ENCODE measurements at regions not wholly inside any gene's neighbourhood (a gene's known extent, or its start where the extent isn't known, plus 50 kb on each side); places are given as distances from the start of the nearest gene placed in this dataset.
A peak's percentile ranks its signal among the peaks of the same experiment; 100 is the strongest.

DNA sequence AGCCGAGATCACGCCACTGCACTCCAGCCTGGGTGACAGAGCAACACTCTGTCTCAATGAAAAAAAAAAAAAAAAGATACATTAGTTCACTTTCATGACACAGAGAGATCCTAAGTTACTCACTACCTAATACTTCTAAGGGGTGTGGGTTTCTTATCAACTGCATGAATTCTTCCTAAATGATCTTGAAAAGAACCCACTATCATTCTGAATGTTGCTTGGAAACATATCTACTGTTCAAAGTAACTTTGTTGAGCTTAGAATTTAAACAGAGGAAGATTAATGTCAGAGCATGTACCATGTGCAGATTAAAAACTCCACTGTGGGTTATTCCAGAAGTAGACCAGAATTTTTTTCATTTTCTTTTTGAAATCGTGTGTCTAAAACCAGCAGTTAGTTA lies 241.5 kb downstream of the LTN1 start:
- DNase-seq (ENCODE audit: low spot score), result no peak

DNA sequence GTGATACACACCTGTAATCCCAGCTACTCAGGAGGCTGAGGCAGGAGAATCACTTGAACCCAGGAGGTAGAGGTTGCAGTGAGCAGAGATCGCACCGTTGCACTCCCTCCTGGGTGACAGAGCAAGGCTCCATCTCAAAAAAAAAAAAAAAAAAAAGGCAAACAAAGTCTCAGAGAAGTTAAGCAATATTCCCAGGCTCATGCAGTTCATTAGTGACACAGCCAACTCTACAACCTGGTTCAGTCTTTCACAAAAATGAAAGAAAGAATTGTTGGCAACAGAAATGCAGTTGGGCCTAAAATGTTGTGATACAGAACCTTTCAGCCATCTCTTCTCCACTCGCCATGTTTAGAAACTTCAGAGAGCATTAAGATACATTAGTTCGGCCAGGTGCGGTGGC lies 242.1 kb downstream of the LTN1 start:
- DNase-seq (ENCODE audit: low spot score), result no peak

DNA sequence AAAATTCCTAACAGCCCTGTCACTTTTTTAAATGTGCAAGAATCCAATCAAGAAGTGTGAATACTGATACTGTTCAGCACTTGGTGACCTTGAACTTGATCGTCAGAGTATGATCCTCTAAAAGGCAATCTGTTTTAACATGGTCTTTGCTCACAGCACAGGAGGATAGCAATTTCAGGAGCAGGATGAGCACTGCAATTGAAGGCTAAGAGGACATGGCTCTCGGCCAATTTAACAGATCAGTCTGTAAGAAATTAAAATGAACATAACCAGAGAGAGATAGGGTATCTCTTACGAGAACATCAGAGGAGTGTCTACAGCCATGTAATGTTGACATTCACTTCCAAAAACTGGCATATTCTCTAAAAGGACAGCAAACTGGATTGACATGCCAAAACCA lies 243.1 kb downstream of the LTN1 start:
- DNase-seq (ENCODE audit: low spot score), result no peak

DNA sequence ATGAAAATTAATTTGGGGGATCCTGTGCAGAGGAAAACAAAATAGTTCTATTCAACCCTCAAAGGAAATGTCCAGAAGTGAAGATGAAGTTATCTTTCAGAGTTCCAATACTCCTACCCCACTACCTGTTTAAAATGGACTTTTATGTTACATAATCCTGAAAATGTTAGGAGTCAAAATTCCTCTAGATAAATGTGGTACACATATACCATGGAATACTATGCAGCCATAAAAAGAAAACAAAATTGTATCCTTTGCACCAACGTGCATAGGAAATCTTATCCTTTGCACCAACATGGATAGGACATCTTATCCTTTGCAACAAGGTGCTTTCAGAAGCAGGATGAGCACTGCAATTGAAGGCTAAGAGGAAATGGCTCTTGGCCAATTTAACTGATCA lies 245.2 kb downstream of the LTN1 start:
- DNase-seq (ENCODE audit: low spot score), result no peak

DNA sequence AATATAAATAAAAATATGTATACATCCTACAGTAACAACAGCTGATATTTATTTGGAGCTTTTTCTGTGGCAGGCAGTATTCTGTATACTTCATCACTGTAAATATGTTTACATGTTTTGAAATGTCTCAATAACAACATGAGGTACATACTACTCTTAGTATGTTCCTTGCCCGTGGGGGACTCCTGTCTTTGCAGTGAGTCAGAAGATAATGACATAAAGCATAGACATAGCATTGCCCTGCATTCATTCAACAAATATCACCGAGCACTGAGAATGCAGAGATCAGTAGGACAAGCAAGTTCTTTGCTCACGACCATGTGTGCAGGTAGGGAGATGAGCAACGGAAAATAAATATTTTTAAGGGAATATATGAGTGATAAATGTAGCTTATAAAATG lies 246.5 kb downstream of the LTN1 start:
- no peak for DNase-seq (ENCODE audit: low spot score)

DNA sequence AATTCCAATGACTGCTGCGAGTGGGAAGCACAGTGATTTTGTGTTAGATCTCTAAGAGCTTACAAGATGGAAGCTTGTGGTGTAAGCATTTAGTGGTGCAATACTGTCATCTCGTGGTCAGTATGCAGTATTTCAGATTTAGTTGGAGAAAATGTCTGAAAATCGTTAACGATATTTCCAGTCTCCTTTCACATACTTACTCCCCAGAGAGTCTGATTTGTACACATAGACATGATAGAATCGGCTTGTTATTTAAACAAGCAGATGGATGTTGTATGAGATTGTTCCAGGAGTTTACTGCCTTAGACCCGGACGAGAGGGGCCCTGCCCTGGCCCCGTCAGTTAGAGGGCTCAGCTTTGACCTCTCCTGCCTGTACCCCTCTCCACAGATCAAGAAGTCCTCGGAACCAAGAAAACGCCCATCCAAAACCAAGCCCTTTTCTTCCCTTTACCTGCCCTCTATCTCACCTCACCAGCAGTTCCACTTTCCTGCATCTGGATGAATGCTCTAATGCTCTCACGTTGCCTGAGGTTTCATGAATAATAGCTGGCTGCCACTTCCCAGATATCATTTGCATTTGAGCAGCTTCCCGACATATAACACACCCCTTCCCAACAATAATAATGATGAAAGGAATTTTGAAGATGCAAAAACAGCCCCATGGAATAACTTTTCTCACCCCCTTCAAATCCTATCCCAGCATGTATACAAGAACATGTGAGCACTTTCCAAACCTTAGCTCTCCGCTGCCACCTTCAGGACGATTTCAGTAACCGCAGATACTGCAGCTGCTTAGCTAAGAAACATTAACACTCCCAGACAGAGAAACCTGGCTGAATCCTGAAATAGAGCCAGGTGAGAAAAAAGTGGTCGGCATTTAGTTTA lies 247.3 kb downstream of the LTN1 start:
- peak; percentile 89 for DNase-seq (ENCODE audit: low spot score)

DNA sequence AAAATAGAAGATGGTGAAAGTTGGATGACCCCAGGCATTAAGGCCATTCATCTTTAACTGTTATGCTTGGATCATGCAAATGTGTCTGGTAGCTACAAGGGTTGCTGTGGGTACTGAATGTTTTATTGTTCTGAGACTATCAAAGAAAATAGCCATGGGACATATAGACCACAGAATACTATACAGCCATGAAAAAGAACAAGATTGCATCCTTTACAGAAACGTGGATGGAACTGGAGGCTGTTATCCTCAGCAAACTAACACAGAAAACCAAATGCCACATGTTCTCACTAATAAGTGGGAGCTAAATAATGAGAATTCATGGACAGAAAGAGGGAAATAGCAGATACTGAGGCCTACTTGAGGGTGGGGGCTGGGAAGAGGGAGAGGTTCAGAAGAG lies 249.0 kb downstream of the LTN1 start:
- no peak for DNase-seq (ENCODE audit: low spot score)

DNA sequence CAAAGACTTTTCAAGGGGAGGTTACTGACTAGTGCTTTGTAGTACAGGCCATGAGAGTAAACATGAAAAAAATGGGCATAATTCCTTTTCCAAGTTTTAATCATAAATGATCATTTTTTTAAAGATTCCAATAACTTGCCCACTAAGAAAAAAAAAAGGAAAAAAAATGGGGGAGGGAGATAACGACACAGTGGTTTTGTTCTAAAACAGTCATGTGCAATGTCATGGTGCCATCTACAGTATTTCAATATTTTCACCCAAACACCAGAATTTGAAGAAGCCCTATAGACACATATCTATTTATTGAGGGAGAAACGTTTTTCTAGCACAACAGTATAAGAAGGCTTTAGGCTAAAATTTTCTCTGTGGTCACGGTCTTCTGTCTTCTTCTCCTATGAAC lies 250.2 kb downstream of the LTN1 start:
- no peak for DNase-seq (ENCODE audit: low spot score)

DNA sequence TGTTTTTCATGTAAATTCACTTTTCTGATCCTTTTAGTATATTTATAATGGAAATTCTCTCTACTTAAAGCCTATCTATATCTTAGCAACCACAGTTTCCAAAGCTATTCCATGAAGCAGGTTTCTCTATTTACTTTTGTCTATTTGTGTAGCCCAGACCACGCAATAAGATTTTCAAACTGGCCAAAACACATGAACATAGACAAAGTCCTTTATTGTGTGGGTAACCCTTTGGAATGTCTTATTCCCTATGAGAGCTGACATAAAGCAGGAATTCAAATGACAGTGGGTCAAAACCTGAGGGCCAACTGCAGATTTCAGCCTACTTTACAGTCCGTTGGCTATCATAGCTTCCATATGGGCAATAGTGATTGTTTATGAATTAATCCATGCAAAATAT lies 252.6 kb downstream of the LTN1 start:
- no peak for DNase-seq (ENCODE audit: low spot score)

DNA sequence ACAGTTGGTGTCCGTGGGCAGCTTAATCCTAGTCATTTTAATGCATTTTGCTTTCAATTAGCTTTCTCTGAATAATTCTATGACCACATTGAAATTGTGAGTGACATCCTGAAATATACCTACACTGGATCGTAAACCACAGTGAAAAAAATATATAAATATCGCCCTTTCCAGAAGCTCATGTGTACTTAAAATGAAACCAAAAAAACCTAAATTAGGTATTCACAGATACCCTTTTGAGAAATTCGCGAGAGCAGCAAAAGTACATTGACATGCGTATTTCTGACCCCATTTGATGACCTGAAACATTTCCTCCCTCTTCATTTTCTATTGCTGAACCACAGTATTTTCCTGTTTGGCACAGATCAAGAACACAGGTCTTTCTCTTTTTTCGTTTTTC lies 253.8 kb downstream of the LTN1 start:
- no peak for DNase-seq (ENCODE audit: low spot score)

DNA sequence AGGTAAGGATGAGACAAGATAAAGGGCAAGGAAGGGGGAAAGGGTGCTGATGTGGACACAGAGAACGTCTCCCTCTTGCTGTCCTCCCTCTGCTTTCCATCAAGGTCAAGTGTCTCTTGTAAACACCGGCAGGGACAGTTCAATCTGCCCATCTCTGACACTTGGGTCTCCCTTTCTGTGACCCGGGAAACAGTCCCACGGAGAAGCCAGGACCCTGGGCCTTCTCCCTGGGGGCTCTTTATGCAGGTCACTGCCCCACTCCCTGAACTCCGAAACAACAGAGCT lies 254.3 kb downstream of the LTN1 start:
- no peak for DNase-seq (ENCODE audit: low spot score)

DNA sequence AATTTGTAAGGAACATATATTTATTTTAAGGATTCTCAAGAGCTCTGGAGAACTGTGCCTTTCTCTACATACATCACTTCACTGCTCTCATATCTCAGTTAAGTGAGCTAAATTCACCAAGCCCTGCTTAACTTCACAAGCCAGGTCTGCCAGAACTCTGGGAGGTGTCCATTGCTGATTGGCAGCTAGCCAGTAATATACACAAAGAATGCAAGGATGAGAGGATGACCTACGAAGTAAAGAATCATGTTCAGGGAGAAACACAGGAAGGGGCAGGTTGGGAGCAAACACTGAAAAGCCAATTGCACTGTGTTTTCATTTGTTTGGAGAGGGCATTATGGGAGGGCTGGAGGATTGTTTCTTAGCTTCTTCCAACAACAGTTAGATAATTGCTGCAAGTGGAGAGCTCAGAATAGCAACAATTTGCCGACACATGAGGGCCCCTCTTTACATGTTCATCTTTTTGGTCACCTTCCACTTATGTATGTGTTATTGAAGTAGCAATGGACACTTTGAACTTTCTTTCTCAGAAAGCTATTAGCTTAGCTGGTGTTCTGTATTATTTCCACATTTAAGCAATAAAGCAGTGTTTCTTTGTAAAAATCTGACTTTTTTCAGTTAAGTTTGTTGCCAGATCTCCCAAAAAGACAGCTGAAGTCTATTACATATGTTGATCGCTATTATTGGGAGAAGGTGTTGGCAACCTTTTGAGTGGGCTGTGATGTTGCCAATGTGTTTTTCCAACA lies 254.8 kb downstream of the LTN1 start:
- no peak for DNase-seq (ENCODE audit: low spot score)

DNA sequence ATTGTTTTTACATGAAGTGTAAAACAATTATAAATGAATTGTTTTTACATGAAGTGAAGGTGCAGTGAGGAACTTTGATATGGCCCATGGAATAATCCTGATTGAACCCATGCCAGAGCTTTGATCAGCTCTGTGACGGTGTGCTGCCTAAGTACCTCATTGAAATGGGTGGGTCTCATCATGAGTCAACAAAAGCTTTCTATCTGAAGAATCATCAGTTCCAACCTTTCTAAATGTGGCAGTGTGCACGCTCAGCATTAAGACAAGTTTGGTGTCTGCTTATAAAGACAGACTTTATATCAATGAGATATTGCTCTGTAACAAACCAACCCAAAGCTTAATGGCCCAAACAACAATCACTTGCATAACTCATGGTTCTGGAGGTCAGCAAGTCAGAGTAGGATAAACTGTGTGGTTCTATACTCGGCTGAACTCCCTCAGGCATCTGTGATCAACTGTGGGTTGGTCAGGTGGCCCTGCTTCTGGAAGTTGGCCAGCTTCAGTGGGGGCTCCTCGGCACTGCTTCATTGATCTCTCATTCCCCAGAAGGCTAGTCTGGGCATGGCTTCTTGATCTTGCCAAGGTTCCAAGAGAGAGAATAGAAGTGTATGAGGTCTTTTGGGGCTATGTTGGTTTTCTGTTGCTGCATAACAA lies 258.0 kb downstream of the LTN1 start:
- no peak for DNase-seq (ENCODE audit: low spot score)

DNA sequence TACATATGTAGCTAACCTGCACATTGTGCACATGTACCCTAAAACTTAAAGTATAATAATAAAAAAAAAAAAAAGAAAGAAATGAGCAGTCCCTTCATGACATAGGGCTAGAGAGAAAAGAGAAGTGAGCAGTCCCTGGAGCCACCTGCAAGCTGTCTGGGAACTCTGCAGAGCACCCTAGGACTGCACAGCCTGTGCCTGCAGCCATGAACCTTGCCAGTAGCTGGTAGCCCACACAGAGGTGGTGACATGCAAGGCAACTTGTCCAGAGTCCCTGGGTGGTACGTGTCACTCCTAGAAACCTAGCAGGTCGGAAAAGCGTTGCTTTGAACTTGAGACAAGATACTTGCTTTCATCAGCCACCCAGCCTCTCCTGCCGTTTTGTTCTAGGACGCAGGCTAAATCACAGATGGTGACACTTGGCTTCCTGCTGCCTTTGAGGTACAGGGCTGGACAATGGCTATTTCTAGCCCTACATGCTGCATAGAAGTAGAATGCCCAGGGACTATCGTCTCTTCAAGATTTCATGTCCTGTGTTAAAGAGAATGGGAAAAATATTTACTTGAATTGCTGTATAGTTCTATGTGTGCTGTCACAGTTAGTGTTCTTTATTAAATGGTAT lies 260.9 kb downstream of the LTN1 start:
- DNase-seq (ENCODE audit: low spot score), result peak; percentile 73

DNA sequence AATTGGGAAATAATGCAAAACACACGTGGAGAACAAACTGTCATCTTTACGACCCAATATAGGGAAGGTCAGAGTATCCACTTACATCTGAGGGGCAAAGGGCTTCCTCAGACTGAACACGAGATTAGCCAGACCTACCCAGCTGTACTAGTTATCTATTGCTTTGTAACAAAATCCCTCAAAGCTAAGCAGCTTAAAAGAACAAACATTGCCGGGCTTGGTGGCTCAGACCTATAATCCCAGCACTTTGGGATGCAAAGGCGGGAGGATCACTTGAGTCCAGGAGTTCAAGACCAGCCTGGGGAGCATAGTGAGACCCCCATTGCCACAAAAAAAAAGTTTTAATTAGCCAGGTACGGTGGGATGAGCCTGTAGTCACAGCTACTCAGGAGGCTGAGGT lies 262.8 kb downstream of the LTN1 start:
- no peak for DNase-seq (ENCODE audit: low spot score)

DNA sequence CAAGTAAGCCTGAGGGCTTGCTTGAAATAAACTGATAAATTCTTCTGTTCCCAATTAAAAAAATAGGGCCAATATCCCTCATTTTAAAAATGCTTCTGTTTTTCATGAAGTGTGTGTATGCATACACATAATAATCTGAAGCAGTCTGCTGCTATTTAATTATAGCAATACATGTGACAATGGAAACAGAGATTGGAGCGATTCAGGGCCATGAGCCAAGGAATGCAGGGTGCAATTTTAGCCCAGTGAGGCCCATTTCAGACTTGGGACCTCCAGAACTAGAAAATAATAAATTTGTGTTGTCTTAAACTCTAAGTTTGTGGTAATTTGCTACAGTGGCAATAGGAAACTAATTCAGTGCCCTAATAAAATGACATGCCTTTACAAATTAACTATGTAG lies 264.9 kb downstream of the LTN1 start:
- no peak for DNase-seq (ENCODE audit: low spot score)

DNA sequence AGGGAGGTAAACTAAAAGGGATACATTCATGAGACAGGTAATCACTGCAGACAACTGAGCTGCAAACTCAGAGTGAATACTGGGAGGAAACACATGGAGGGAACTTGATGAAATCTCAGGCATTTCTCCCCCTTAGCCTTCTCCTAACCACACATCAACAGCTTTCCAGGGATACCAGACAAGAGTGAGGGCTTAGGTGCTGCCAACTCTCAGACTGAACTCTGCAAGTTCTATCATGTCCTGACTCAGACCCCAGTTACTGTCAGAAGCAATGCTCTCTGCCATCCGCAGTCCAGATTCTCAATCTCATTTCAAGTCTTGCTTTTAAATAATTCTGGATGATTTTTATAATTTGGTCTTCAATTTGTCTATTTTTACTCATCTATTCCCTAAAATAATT lies 267.3 kb downstream of the LTN1 start:
- DNase-seq (ENCODE audit: low spot score), result no peak

DNA sequence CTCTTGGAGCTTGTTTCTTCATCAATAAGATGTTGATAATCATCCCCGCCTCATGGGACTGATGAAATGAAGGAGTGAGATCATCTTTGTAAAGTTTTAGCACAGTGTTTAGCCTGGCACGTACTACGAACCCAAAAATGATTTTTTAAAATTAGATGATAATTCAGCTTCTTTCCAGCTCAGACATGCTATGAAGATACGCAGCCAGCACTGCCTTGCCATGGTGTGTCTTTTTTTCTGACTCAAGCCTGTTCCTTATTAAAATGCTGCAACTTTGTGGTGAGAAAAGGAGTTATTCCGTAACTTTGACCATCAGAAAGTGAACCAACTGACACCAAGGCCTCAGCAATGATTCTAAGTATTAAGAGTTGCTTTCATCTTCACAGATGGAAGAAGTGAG lies 269.0 kb downstream of the LTN1 start:
- no peak for DNase-seq (ENCODE audit: low spot score)

DNA sequence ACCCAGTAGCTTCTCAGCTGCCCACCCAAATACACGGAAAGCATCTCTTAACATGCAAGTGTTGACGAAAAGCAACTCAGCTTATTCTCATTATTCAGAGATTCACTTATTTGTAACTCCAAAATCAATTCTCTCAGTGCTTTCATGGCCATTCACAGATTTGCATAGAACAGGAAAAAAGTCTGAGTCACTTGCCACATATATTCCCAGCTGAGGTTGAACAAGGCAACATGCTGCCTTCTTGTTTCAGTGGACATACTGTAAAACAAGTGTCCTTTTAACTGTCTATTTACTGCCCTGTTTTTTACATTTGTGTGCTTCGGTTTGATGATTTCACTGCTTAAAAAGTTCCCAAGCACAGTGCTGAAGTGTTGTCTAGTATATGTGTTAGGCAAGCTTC lies 273.0 kb downstream of the LTN1 start:
- DNase-seq (ENCODE audit: low spot score), result no peak

DNA sequence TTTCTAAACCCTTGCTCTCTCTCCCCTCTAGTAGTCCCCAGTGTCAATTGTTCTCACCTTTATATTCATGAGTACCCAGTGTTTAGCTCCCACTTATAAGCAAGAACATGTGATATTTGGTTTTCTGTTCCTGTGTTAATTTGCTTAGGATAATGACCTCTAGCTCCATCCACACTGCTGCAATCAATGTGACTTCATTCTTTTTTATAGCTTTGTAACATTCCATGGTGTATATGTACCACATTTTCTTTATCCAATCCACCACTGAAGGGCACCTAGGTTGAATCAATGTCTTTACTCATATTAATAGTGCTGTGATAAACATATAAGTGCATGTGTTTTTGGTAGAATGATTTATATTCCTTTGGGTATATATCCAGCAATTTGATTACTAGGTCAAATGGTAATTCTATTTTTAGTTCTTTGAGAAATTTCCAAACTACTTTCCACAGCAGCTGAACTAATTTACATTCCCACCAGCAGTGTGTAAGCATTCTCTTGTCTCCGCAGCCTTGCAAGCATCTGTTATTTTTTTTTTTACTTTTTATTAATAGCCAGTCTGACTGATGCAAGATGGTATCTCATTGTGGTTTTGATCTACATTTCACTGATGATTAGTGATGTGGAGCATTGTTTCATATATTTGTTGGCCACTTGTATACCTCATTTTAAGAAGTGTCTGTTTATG lies 277.8 kb downstream of the LTN1 start:
- DNase-seq (ENCODE audit: low spot score), result no peak

DNA sequence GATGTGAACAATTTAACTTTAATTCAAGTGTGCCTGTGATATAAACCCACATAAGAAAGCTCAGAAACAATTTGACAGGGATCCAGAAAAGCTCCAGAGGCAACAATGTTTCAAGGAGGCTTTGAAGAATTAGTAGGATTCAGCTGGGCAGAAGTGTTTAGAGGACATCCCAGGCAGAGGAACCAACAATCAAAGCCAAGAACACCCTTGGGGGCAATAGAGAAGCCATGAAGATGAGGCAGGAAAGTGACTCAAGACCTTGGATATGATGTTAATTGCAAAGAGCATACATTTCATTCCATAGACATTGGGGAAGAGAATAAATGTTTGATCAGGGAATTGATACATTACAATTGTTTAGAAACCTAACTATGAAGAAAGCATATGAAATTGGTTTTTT lies 280.3 kb downstream of the LTN1 start:
- DNase-seq (ENCODE audit: low spot score), result no peak

DNA sequence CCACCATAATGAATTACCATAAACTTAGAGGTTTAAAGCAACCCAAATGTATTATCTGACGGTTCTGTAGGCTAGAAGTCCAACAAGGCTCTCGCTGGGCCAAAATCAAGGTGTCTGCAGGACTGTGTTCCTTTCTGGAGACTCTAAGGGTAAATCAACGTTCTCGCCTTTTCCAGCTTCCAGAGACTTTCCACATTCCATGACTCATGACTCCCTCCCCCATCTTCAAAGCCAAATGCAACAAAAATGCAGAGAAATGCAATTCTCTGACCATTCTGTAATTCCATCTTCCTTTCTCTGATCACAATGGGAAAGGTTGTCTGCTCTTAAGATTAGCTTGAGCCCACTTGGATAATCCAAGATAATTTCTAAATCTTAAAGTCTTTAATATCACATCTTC lies 287.1 kb downstream of the LTN1 start:
- no peak for DNase-seq (ENCODE audit: low spot score)

Data from cerebellar cortex (tissue), 1 donor.